Bronchial epithelial cell (primary cell): ENCODE measurements at regions not wholly inside any gene's neighbourhood (a gene's known extent, or its start where the extent isn't known, plus 50 kb on each side); places are given as distances from the start of the nearest gene placed in this dataset.

ENCODE experiments used
- DNase-seq: peaks from one replicate; pipeline ENCODE4 v3.0.0-alpha.2; 2010; ENCODE audit warnings: low read depth
- FAIRE-seq: peaks from 2 replicates; lab custom pipeline; 2011; peaks lifted over from hg19 to GRCh38; lab: Jason Lieb, UNC
- H3K27me3 ChIP-seq: 2 replicates; pipeline ENCODE4 v1.5.1; 2011; ENCODE audit warnings: low read length; ENCODE audit not compliant: control insufficient read depth, insufficient read depth
- H3K36me3 ChIP-seq: 2 replicates; pipeline ENCODE4 v1.5.1; 2011; ENCODE audit warnings: low read length; ENCODE audit not compliant: control insufficient read depth, insufficient read depth
- H3K4me3 ChIP-seq: 2 replicates; pipeline ENCODE4 v1.5.1; 2011; ENCODE audit warnings: mild to moderate bottlenecking, low read depth, low read length, control low read depth
- TF ChIP-seq, protein P1 (sequence below): IDR thresholded peaks from 2 replicates; pipeline ENCODE4 v1.5.1; 2011; ENCODE audit warnings: mild to moderate bottlenecking, moderate library complexity, low read length, control low read depth, inconsistent platforms; ENCODE audit not compliant: insufficient read depth, severe bottlenecking

GRCh38 chr16:79329967-79330366 is 270.6 kb downstream of the MAF start:
- no peaks in the 10 kb centered on the region for H3K36me3 ChIP-seq
- TF ChIP-seq, protein P1, sequence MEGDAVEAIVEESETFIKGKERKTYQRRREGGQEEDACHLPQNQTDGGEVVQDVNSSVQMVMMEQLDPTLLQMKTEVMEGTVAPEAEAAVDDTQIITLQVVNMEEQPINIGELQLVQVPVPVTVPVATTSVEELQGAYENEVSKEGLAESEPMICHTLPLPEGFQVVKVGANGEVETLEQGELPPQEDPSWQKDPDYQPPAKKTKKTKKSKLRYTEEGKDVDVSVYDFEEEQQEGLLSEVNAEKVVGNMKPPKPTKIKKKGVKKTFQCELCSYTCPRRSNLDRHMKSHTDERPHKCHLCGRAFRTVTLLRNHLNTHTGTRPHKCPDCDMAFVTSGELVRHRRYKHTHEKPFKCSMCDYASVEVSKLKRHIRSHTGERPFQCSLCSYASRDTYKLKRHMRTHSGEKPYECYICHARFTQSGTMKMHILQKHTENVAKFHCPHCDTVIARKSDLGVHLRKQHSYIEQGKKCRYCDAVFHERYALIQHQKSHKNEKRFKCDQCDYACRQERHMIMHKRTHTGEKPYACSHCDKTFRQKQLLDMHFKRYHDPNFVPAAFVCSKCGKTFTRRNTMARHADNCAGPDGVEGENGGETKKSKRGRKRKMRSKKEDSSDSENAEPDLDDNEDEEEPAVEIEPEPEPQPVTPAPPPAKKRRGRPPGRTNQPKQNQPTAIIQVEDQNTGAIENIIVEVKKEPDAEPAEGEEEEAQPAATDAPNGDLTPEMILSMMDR, result no peak
- DNase-seq, result no peak
- no peaks in the 10 kb centered on the region for H3K27me3 ChIP-seq
- H3K4me3 ChIP-seq, result no peak overlapping the region
- no peak for FAIRE-seq

DNA sequence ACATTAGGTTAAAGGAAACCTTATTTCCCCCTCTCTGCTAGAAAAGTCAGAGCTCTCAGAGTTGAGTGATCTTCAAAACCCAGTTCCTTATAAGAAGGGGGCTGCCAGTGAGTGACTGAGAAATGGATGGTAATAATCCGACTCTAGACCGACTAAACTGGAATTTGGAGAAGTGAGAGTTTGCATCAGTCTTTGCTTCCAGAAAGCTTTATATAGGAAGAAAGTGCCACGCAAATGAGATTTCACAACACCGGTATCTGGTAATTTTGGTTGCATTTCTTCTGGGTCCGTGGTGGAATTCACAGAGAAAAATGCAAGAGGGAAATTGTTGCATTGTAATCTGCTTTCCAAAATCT is 271.4 kb downstream of the MAF start:
- no peak for FAIRE-seq
- H3K27me3 ChIP-seq, result no peaks in the 10 kb centered on the region
- H3K4me3 ChIP-seq, result no peak overlapping the region
- DNase-seq, result no peak
- TF ChIP-seq, protein P1, result no peak
- no peaks in the 10 kb centered on the region for H3K36me3 ChIP-seq

DNA sequence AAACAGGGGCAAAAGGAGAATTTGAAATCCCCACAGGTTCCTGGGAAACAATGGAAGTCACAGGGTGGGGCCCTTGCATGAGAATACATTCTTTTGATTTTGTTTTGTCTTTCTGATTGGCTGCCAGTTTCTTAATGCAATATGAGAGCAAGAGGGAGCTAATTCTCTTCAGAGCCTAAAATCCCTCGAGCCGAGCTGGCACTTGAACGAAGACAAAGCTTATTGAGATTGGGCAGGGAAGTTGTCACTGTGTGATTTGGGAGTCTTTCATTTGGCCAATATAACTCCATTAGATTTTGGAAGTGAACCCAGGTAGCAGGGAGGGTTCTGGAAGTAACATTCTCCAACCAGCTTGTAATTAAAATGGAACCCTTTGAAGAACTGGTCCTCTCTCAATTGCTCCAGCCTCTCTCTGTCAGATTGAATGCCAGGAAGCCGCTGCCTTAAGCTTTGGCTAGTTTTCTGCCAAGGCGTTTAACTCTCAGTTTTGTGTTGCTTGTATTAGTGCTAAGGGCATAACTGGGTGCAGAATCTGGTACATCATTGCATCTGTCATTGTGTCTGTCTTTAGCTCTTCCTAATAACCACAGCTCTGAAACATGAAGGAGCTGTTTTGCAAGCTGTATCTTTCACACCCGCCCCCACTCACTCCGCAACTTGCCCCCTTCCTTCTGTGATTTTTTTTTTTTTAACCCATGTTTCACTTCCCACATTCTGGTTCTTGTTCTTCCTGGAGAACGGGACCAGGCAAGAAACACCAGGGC is 272.0 kb downstream of the MAF start:
- DNase-seq (peak; percentile 3), FAIRE-seq (no peak)
- no peak overlapping the region for H3K4me3 ChIP-seq
- TF ChIP-seq, protein P1, result no peak
- no peaks in the 10 kb centered on the region for H3K27me3 ChIP-seq
- H3K36me3 ChIP-seq, result no peaks in the 10 kb centered on the region

DNA sequence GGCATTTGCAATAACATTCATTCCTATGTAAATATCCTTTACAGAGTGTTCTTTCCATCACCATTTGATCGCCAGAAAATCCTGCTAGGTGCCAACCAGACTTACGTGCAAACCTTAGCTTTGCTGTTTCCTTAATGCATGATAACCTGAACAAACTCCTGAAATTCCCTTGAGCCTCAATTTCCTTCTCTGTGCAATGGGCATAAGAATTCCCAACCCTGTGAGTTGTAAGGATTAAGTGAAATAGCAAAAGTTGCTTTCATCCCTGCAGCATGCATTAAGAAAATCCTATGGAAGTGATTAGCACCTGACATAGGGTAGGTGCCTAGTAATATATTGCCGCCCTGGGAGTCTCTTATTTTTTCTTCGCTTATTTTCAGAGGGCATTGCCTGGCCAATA is 272.7 kb downstream of the MAF start:
- no peaks in the 10 kb centered on the region for H3K27me3 ChIP-seq
- no peak overlapping the region for H3K4me3 ChIP-seq
- FAIRE-seq (no peak), DNase-seq (no peak)
- no peaks in the 10 kb centered on the region for H3K36me3 ChIP-seq
- TF ChIP-seq, protein P1, result no peak

GRCh38 chr16:79326549-79326948 is 274.0 kb downstream of the MAF start:
- no peaks in the 10 kb centered on the region for H3K36me3 ChIP-seq
- TF ChIP-seq, protein P1, result no peak
- no peak for FAIRE-seq
- no peak for DNase-seq
- no peak overlapping the region for H3K4me3 ChIP-seq
- H3K27me3 ChIP-seq, result no peaks in the 10 kb centered on the region

GRCh38 chr16:79325226-79325945 is 275.2 kb downstream of the MAF start:
- FAIRE-seq (no peak), DNase-seq (no peak)
- TF ChIP-seq, protein P1, result no peak
- Histone ChIP-seq H3K4me3 (no peak overlapping the region), H3K36me3 (no peaks in the 10 kb centered on the region), H3K27me3 (no peaks in the 10 kb centered on the region)
